Ovary (tissue), 7 donors: ENCODE measurements at regions not wholly inside any gene's neighbourhood (a gene's known extent, or its start where the extent isn't known, plus 50 kb on each side); places are given as distances from the start of the nearest gene placed in this dataset.

Experiments used
- DNase-seq, 5 donors: peaks; one replicate each; pipeline ENCODE4 v3.0.0-alpha.2; 2019 to 2020
- H3K27ac ChIP-seq, 2 donors: fragments of 200-600 bp; one replicate each; pipeline versions ENCODE4 v1.5.1 to v1.8.0; 2019 to 2022
- H3K27me3 ChIP-seq: fragments of 200-600 bp; one replicate; pipeline ENCODE4 v1.8.0; 2022
- H3K36me3 ChIP-seq: fragments of 200-600 bp; sonication (generic); one replicate; pipeline ENCODE4 v1.5.1; 2019
- H3K4me1 ChIP-seq: one replicate; pipeline ENCODE4 v1.8.1; 2013; ENCODE audit warnings: mild to moderate bottlenecking, moderate library complexity; ENCODE audit not compliant: insufficient read depth
- H3K4me3 ChIP-seq: fragments of 200-600 bp; sonication (generic); one replicate; pipeline ENCODE4 v1.5.1; 2017
- H3K9me3 ChIP-seq, 2 donors: fragments of 200-600 bp in 1 of 2; sonication (generic) in 1 of 2; one replicate each; pipeline versions ENCODE4 v1.5.1 to v1.8.1; 2013 to 2019; ENCODE audit warnings: mild to moderate bottlenecking in 1 of 2, moderate library complexity in 1 of 2
- EP300 ChIP-seq: sonication (generic); formaldehyde crosslinking; IDR thresholded peaks from one replicate; pipeline ENCODE4 v1.6.1; 2017; ENCODE audit warnings: antibody characterized with exemption
- POLR2A ChIP-seq: fragments of 450-650 bp; IDR thresholded peaks from one replicate; pipeline ENCODE4 v1.6.1; 2017; ENCODE audit warnings: antibody characterized with exemption, mild to moderate bottlenecking, moderate library complexity
- WGBS, 3 donors: extraction: QIAGEN DNeasy Blood & Tissue Kit in 1 of 3; methylation state at CpG; one replicate each; pipeline versions ENCODE4 v1.1.5 to v1.1.7; 2013 to 2017; 5-methylcytosine and 5-hydroxymethylcytosine counted together
- intact Hi-C, 4 donors: fragments of 100-400 bp; cut with DNase I; formaldehyde crosslinking; loops; one replicate each; pipeline versions ENCODE4 v1.11.0 to v1.15.1; 2022 to 2023
- TF ChIP-seq, protein P1 (sequence below), 3 donors: fragments of 450-650 bp in 2 of 3; fragments of 200-600 bp in 1 of 3; IDR thresholded peaks; one replicate each; pipeline versions ENCODE4 v1.5.1 to v1.8.0; 2016 to 2022; ENCODE audit warnings: antibody characterized with exemption in 3 of 3, mild to moderate bottlenecking in 1 of 3
- donor health status: DM: no; HTN: no; CAD: no; lungs with moderate emphysema.
- donor health status: DM: no; HTN: no; CAD: no.
- donor health status: Bipolar disorder and iron deficiency.
- donor health status: DM: no; HTN: no; CAD: no.
- donor health status: DM: yes; HTN: yes; CAD: no.

GRCh38 chr1:65734979-65735378 lies 57.7 kb upstream of the PDE4B start:
- DNase-seq, result no peak
- TF ChIP-seq, protein P1, sequence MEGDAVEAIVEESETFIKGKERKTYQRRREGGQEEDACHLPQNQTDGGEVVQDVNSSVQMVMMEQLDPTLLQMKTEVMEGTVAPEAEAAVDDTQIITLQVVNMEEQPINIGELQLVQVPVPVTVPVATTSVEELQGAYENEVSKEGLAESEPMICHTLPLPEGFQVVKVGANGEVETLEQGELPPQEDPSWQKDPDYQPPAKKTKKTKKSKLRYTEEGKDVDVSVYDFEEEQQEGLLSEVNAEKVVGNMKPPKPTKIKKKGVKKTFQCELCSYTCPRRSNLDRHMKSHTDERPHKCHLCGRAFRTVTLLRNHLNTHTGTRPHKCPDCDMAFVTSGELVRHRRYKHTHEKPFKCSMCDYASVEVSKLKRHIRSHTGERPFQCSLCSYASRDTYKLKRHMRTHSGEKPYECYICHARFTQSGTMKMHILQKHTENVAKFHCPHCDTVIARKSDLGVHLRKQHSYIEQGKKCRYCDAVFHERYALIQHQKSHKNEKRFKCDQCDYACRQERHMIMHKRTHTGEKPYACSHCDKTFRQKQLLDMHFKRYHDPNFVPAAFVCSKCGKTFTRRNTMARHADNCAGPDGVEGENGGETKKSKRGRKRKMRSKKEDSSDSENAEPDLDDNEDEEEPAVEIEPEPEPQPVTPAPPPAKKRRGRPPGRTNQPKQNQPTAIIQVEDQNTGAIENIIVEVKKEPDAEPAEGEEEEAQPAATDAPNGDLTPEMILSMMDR (IDR thresholded peaks at IDR 0.05), result no peak
- TF ChIP-seq EP300, result no peak
- TF ChIP-seq POLR2A, result no peak
- Histone ChIP-seq H3K36me3 (no peaks in the 10 kb centered on the region), H3K9me3 (no peaks in the 10 kb centered on the region), H3K27ac (no peak overlapping the region), H3K4me3 (no peak overlapping the region), H3K27me3 (no peaks in the 10 kb centered on the region), H3K4me1 (no peaks in the 10 kb centered on the region)
- intact Hi-C loops, result no loop called here
- WGBS, 3 donors, result 75 to 87% (median 76%) methylated on average over 2 of the region's 2 CpGs

GRCh38 chr1:65741993-65742392 lies 50.7 kb upstream of the PDE4B start:
- H3K27ac ChIP-seq, result no peak overlapping the region
- no peaks in the 10 kb centered on the region for H3K27me3 ChIP-seq
- WGBS, 3 donors, result 68 to 90% (median 81%) methylated on average over 2 of the region's 2 CpGs
- peaks cover 0 to 3% of the 10 kb centered on the region in 2 donors for H3K9me3 ChIP-seq
- TF ChIP-seq EP300 (no peak), POLR2A (no peak)
- TF ChIP-seq, protein P1 (IDR thresholded peaks at IDR 0.05), result no peak
- no peak for DNase-seq
- no peaks in the 10 kb centered on the region for H3K4me1 ChIP-seq
- H3K4me3 ChIP-seq, result no peak overlapping the region
- intact Hi-C loops, result no loop called here
- H3K36me3 ChIP-seq, result no peaks in the 10 kb centered on the region
